GM18505 (cell line): ENCODE measurements at regions not wholly inside any gene's neighbourhood (a gene's known extent, or its start where the extent isn't known, plus 50 kb on each side); places are given as distances from the start of the nearest gene placed in this dataset.

ENCODE experiments used
- ATAC-seq: cut with Tn5 transposase; IDR thresholded peaks from one replicate; pipeline ENCODE4 v1.9.1; 2021; ENCODE audit not compliant: unreplicated experiment
- POLR2A ChIP-seq: IDR thresholded peaks from 4 replicates; pipeline ENCODE4 v1.6.1; 2011; ENCODE audit warnings: borderline replicate concordance; ENCODE audit not compliant: insufficient read depth, insufficient read length; ENCODE audit errors: extremely low read depth

GRCh38 chr7:86963599-86964230 is 95.7 kb downstream of the ELAPOR2 start:
- no peak for TF ChIP-seq POLR2A
- peak; percentile 83 for ATAC-seq

DNA sequence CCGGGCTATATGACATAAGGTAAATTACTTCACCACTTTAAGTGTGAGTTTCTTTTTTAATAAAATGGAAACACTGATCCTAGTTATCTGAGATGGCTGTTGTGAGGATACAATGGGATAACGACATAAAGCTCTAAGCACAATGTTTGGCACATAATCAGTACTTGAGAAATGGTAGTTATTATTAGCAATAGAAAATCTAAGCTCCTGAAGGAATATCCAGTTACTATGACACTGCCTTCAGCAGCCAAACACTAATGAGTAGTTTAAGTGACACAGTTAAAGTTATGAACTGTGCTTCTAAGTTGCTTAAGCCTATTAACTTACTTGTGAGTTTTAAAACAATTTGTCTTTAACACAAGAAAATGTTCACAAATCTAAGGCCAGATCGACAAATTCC is 96.8 kb downstream of the ELAPOR2 start:
- TF ChIP-seq POLR2A, result no peak
- no peak for ATAC-seq

GRCh38 chr7:86961686-86962085 is 97.8 kb downstream of the ELAPOR2 start:
- no peak for TF ChIP-seq POLR2A
- ATAC-seq, result no peak

- no peak for ATAC-seq
- no peak for TF ChIP-seq POLR2A
Measured at GRCh38 chr7:86958380-86958779, 101.1 kb downstream of the ELAPOR2 start.

GRCh38 chr7:86956567-86956966 is 102.9 kb downstream of the ELAPOR2 start:
- no peak for TF ChIP-seq POLR2A
- no peak for ATAC-seq

GRCh38 chr7:86955895-86956503 is 103.5 kb downstream of the ELAPOR2 start:
- no peak for ATAC-seq
- no peak for TF ChIP-seq POLR2A

DNA sequence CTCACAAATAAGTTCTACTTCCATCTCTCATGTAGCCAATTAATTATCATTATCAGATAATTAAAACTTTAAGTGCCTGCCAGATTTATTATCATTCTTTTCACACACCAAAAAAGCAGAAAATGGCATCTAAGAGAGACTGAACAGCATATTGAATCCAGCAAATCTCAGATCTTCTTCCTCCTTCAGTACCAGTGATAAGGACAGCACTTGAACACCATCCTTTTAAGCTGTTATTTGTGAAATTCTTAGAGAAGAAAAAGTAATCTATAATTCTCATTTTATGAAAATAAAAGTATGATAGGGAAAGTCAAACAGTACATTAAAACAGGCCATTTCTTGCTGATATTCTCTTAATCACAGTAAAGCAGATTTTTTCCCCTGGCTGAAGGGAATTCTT is 104.5 kb downstream of the ELAPOR2 start:
- no peak for ATAC-seq
- no peak for TF ChIP-seq POLR2A

DNA sequence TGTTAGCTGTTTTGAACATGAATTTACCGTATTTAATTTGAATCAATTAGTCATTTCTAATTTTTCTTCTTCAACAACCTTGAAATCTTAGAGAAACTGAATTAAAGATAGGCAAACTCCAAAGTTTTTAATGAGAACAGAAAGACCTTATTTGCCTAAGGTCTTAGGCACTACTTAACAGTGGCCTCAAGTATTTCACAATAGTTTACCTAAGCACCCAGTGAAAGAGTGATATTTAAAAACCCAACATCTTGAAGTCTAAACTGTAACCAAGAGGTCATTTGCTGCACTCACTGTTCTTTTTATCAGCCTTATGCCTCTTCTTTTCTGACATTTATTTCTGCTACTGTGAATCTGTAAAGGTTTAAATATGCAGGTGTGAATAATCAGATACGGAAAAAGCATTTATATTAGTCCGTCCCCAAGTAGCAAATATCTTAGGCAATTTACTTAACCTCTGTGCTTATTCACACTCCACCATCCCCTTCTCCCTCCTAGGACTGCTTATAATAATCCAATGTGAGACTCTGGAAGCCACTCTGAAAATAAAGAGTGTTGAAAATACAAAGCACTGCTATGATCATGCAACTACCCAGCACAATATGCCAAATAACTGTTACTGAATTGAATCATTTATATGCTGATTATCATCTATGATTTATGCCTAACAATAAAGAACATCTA is 105.7 kb downstream of the ELAPOR2 start:
- no peak for ATAC-seq
- no peak for TF ChIP-seq POLR2A

DNA sequence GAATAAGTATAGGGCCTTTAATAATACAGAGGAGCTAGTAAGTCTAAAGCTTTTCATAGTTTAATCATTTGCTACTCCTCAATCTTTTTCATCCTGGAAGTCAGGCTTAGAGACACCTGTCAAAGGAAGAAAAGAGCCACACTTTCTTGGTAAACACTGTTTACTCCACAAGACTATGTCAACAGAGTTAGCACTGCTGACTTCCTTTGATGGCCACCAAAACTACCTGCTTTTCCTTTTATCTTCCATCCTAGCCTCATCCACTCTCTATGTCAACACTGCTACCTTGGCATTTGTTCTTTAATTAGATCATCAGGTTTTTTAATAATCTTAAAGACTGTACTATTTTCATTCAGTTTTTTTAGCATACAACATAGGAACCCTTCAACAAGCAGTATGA is 106.2 kb downstream of the ELAPOR2 start:
- ATAC-seq, result no peak
- TF ChIP-seq POLR2A, result no peak

- no peak for ATAC-seq
- no peak for TF ChIP-seq POLR2A
Measured at GRCh38 chr7:86951895-86952294, 107.6 kb downstream of the ELAPOR2 start.

DNA sequence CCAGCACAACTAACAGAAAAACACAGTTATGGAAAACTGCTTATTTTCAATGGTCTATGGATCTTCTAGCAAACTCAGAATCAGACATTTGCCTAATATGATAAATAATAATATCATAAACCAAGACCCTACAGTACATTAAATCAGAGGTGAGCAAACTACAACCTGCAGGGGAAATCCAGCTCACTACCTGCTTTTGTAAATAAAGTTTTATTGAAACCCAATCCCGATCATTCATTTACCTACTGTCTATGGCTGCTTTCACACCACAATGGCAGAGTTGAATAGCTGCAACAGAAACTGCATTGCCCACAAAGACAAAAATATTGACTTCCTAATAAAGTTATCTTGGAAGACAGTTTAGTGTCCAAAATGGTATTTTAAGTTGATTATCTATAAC is 108.5 kb downstream of the ELAPOR2 start:
- no peak for TF ChIP-seq POLR2A
- no peak for ATAC-seq

GRCh38 chr7:86950360-86950759 is 109.1 kb downstream of the ELAPOR2 start:
- TF ChIP-seq POLR2A, result no peak
- ATAC-seq, result no peak

DNA sequence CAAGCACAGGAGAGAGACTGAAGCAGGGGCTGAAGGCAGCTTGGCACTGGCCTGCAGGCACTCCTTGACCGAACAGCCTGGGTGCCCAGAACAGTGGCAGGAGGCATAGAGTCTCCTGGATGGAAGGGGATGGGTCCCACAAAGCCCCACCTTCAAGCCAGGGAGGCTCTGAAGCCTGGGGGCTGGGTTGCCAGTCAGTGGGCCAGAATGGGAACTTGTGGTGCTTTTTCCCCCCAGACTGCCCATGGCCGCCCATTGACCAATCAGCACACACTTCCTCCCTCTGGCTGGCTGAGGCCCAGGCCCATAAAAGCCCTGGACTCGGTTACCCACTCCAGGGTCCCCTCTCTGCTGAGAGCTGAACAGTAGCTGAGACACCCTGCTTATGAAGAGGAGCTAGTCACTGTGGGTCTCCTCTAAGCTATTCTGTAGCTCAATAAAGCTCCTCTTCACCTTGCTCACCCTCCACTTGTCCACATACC is 109.6 kb downstream of the ELAPOR2 start:
- TF ChIP-seq POLR2A, result no peak
- ATAC-seq, result no peak
